Thyroid gland (tissue), 4 donors: ENCODE measurements at regions not wholly inside any gene's neighbourhood (a gene's known extent, or its start where the extent isn't known, plus 50 kb on each side); places are given as distances from the start of the nearest gene placed in this dataset.

Experiments used
- POLR2A ChIP-seq, 2 donors: fragments of 450-650 bp; IDR thresholded peaks; one replicate each; pipeline ENCODE4 v1.6.1; 2017; ENCODE audit warnings: antibody characterized with exemption in 2 of 2, mild to moderate bottlenecking in 2 of 2, moderate library complexity in 1 of 2
- TF ChIP-seq, protein P1 (sequence below), 6 experiments: fragments of 200-600 bp in 3 of 6; fragments of 450-650 bp in 3 of 6; sonication (generic) in 3 of 6; IDR thresholded peaks; one replicate each; pipeline ENCODE4 v1.5.1; 2016 to 2019; ENCODE audit warnings: antibody characterized with exemption in 6 of 6, mild to moderate bottlenecking in 2 of 6, inconsistent platforms in 1 of 6, moderate library complexity in 1 of 6

DNA sequence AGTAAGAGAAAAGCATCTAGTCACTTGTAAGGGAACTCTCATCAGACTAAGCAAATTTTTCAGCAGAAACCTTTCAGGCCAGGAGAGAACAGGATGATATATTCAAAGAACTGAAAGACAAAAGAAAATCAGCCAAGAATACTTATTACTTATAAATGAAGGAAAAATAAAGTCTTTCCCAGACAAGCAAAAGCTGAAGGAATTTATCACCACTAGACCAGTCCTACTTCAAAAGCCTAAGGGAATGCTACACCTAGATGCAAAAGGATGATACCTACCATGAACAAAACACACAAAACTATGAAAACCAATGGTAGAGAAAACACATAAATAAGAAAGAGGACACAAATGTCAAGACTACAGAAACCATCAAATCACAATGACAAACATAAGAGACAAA is 126.6 kb upstream of the ABCB5 start:
- TF ChIP-seq, protein P1, sequence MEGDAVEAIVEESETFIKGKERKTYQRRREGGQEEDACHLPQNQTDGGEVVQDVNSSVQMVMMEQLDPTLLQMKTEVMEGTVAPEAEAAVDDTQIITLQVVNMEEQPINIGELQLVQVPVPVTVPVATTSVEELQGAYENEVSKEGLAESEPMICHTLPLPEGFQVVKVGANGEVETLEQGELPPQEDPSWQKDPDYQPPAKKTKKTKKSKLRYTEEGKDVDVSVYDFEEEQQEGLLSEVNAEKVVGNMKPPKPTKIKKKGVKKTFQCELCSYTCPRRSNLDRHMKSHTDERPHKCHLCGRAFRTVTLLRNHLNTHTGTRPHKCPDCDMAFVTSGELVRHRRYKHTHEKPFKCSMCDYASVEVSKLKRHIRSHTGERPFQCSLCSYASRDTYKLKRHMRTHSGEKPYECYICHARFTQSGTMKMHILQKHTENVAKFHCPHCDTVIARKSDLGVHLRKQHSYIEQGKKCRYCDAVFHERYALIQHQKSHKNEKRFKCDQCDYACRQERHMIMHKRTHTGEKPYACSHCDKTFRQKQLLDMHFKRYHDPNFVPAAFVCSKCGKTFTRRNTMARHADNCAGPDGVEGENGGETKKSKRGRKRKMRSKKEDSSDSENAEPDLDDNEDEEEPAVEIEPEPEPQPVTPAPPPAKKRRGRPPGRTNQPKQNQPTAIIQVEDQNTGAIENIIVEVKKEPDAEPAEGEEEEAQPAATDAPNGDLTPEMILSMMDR (IDR thresholded peaks at IDR 0.05) = no peak
- TF ChIP-seq POLR2A (IDR thresholded peaks at IDR 0.05) = no peak
